G401 (cell line): ENCODE measurements at regions not wholly inside any gene's neighbourhood (a gene's known extent, or its start where the extent isn't known, plus 50 kb on each side); places are given as distances from the start of the nearest gene placed in this dataset.
A peak's percentile ranks its signal among the peaks of the same experiment; 100 is the strongest.
"Not testable (repeated sequence)": the region's sequence is repeated elsewhere in the genome, so short reads cannot be mapped to it uniquely, and the experiment has no call there.

Source experiments
- DNase-seq: peaks from one replicate; pipeline ENCODE4 v3.0.0-alpha.2; 2015; ENCODE audit warnings: low spot score
- in situ Hi-C: cut with HindIII; loops from 2 replicates; pipeline ENCODE4 v1.10.0; 2016; ENCODE audit warnings: low sequenced_read_pairs, mixed read lengths

- in situ Hi-C loops, DNase-seq: not testable (repeated sequence)
Observed at GRCh38 chr1:213514408-213515179, 463.6 kb downstream of the RPS6KC1 start.

- in situ Hi-C loops = no loop called here
- peak; percentile 91 for DNase-seq
Observed at GRCh38 chr1:213519098-213519497, 468.1 kb downstream of the RPS6KC1 start.

GRCh38 chr1:213521206-213521605 is 466.6 kb upstream of the PROX1 start:
- in situ Hi-C loops = no loop called here
- no peak for DNase-seq

GRCh38 chr1:213523781-213524398 is 463.9 kb upstream of the PROX1 start:
- peak; percentile 94 for DNase-seq
- in situ Hi-C loops = no loop called here

GRCh38 chr1:213526306-213526705 is 461.5 kb upstream of the PROX1 start:
- DNase-seq = no peak
- in situ Hi-C loops = no loop called here

- in situ Hi-C loops = no loop called here
- peak; percentile 53 for DNase-seq
Observed at GRCh38 chr1:213530611-213531320, 457.0 kb upstream of the PROX1 start.

- DNase-seq = peak; percentile 97
- in situ Hi-C loops = no loop called here
Observed at GRCh38 chr1:213531369-213532310, 456.1 kb upstream of the PROX1 start.

- in situ Hi-C loops = no loop called here
- no peak for DNase-seq
Observed at GRCh38 chr1:213533125-213533524, 454.6 kb upstream of the PROX1 start.

- in situ Hi-C loops = no loop called here
Observed at GRCh38 chr1:213535679-213536078, 452.1 kb upstream of the PROX1 start.

GRCh38 chr1:213538251-213538650 is 449.5 kb upstream of the PROX1 start:
- DNase-seq = no peak

More at GRCh38 chr1:213535679-213536078, 452.1 kb upstream of the PROX1 start:
- no peak for DNase-seq

GRCh38 chr1:213539464-213539863 is 448.3 kb upstream of the PROX1 start:
- in situ Hi-C loops = no loop called here
- DNase-seq = no peak

More at GRCh38 chr1:213538251-213538650, 449.5 kb upstream of the PROX1 start:
- in situ Hi-C loops = no loop called here

GRCh38 chr1:213541641-213542040 is 446.1 kb upstream of the PROX1 start:
- DNase-seq = peak; percentile 74
- in situ Hi-C loops = no loop called here

GRCh38 chr1:213545181-213545580 is 442.6 kb upstream of the PROX1 start:
- in situ Hi-C loops, DNase-seq: not testable (repeated sequence)

GRCh38 chr1:213549982-213550381 is 437.8 kb upstream of the PROX1 start:
- in situ Hi-C loops = no loop called here
- DNase-seq = no peak

- in situ Hi-C loops = no loop called here
- DNase-seq = no peak
Observed at GRCh38 chr1:213550804-213551203, 437.0 kb upstream of the PROX1 start.

- in situ Hi-C loops = no loop called here
- peak; percentile 45 for DNase-seq
Observed at GRCh38 chr1:213552045-213552444, 435.7 kb upstream of the PROX1 start.

GRCh38 chr1:213560226-213560625 is 427.5 kb upstream of the PROX1 start:
- in situ Hi-C loops = no loop called here
- no peak for DNase-seq

- no peak for DNase-seq
- in situ Hi-C loops = no loop called here
Observed at GRCh38 chr1:213561870-213562269, 425.9 kb upstream of the PROX1 start.

- DNase-seq = no peak
- in situ Hi-C loops = no loop called here
Observed at GRCh38 chr1:213564215-213564659, 423.5 kb upstream of the PROX1 start.
